ENCODE measurements at regions not wholly inside any gene's neighbourhood (a gene's known extent, or its start where the extent isn't known, plus 50 kb on each side); places are given as distances from the start of the nearest gene placed in this dataset.

- Histone ChIP-seq H3K27me3 (ENCODE audit: insufficient read depth) (no peaks in the 10 kb centered on the region), H3K4me1 (ENCODE audit: control insufficient read depth in 1 of 2, insufficient read depth in 2 of 2, low read depth in 1 of 2, low read length in 1 of 2) (no peaks in the 10 kb centered on the region; a peak in 1 of 4 replicates), H3K4me2 (no peak overlapping the region), H3K9ac (no peak overlapping the region), H4K20me1 (ENCODE audit: insufficient read depth) (no peaks in the 10 kb centered on the region), H3K4me3 (ENCODE audit: low read depth in 2 of 2, low read length in 1 of 2) (no peak overlapping the region), H3K9me3 (no peaks in the 10 kb centered on the region), H2AFZ (ENCODE audit: low read depth) (no peak overlapping the region), H3K9me2 (no peaks in the 10 kb centered on the region; the same call in 1 of the 2 replicates), H3K36me3 (replicated peaks in 1 of 2; ENCODE audit: control insufficient read depth in 1 of 2, insufficient read depth in 2 of 2, low read length in 1 of 2) (no peaks in the 10 kb centered on the region), H3K79me2 (ENCODE audit: insufficient read depth) (no peaks in the 10 kb centered on the region), H3K27ac (ENCODE audit: low read depth in 2 of 2, low read length in 1 of 2) (no peak overlapping the region), H3F3A (replicated peaks; ENCODE audit: insufficient read depth) (no peaks in the 10 kb centered on the region)
- ChIA-PET CTCF (interaction anchor here (1.2 kb wide), 1 partner anchor 12 kb away, joined by 4 read pairs; no protein-coding TSS in a partner anchor), POLR2A (no interaction called here)
- WGBS (ENCODE audit: low lambda C conversion rate): 71% methylated on average over 6 of the region's 6 CpGs
- no peak for DNase-seq
- no peak for TF ChIP-seq ELF1 (IDR thresholded peaks at IDR 0.05)
- TF ChIP-seq FOSL2 (IDR thresholded peaks at IDR 0.05; ENCODE audit: borderline replicate concordance, low read depth): no peak
- no peak for TF ChIP-seq RCOR1 (IDR thresholded peaks at IDR 0.05; ENCODE audit: low read length)
- no peak for TF ChIP-seq RXRA (IDR thresholded peaks at IDR 0.05; ENCODE audit: borderline replicate concordance, low read depth)
- TF ChIP-seq ZBTB33 (IDR thresholded peaks at IDR 0.05; ENCODE audit: borderline replicate concordance, low read depth): no peak
- no peak for TF ChIP-seq SIN3A (IDR thresholded peaks at IDR 0.05; ENCODE audit: borderline replicate concordance, low read depth, low read length)
- no peak for TF ChIP-seq TEAD4 (IDR thresholded peaks at IDR 0.05; ENCODE audit: borderline replicate concordance, insufficient read depth)
Observed at GRCh38 chr15:81492969-81493645, 119.1 kb upstream of the TMC3 start.

DNA sequence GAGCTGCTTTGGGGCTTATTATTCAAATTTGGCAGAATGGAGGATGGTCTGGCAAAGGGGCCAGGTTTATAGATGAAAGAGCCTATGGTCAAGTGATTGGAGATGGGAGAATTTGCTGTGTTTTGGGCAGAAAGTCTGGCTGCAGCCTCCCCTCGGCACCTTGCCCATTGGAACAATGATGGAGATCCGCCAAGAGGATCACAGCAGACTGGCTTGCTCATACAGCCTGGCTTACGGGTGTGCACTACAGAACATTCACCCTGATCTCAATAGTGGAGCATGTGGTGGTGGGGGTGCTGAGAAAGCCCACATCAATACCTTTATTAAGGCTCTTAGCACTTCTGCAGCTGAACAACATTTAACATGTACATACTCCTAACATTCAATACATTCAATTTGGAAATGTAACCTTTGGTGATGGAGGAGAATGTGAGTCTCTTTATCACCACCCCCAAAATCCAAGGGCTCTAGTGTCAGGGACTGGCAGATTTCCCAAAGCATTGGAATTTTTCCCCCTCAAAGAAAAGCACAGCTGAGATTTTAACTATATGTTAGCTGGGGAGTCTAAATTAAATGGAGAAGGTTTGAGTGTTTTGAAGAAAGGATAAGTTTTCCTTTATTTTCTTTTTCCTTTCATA, 118.4 kb upstream of the TMC3 start:
- Histone ChIP-seq H3K27me3 (ENCODE audit: insufficient read depth) (no peaks in the 10 kb centered on the region), H3K9me3 (no peaks in the 10 kb centered on the region), H3K9me2 (no peaks in the 10 kb centered on the region; the same call in 1 of the 2 replicates), H4K20me1 (ENCODE audit: insufficient read depth) (no peaks in the 10 kb centered on the region), H3K4me1 (ENCODE audit: control insufficient read depth in 1 of 2, insufficient read depth in 2 of 2, low read depth in 1 of 2, low read length in 1 of 2) (no peaks in the 10 kb centered on the region; a peak in 1 of 4 replicates), H3K9ac (no peak overlapping the region), H3F3A (replicated peaks; ENCODE audit: insufficient read depth) (no peaks in the 10 kb centered on the region), H3K36me3 (replicated peaks in 1 of 2; ENCODE audit: control insufficient read depth in 1 of 2, insufficient read depth in 2 of 2, low read length in 1 of 2) (no peaks in the 10 kb centered on the region), H3K27ac (ENCODE audit: low read depth in 2 of 2, low read length in 1 of 2) (no peak overlapping the region), H2AFZ (ENCODE audit: low read depth) (no peak overlapping the region), H3K4me2 (no peak overlapping the region), H3K4me3 (ENCODE audit: low read depth in 2 of 2, low read length in 1 of 2) (no peak overlapping the region), H3K79me2 (ENCODE audit: insufficient read depth) (no peaks in the 10 kb centered on the region)
- CTCF ChIA-PET: interaction anchor here (0.6 to 1.6 kb wide), 3 partner anchors 9 to 447 kb away, joined by 3 to 5 read pairs (median 4); no protein-coding TSS in a partner anchor
- 54% methylated on average over 3 of the region's 3 CpGs for whole genome bisulfite sequencing (ENCODE audit: low lambda C conversion rate)
- POLR2A ChIA-PET: no interaction called here
- no peak for DNase-seq
- TF ChIP-seq, protein P1, sequence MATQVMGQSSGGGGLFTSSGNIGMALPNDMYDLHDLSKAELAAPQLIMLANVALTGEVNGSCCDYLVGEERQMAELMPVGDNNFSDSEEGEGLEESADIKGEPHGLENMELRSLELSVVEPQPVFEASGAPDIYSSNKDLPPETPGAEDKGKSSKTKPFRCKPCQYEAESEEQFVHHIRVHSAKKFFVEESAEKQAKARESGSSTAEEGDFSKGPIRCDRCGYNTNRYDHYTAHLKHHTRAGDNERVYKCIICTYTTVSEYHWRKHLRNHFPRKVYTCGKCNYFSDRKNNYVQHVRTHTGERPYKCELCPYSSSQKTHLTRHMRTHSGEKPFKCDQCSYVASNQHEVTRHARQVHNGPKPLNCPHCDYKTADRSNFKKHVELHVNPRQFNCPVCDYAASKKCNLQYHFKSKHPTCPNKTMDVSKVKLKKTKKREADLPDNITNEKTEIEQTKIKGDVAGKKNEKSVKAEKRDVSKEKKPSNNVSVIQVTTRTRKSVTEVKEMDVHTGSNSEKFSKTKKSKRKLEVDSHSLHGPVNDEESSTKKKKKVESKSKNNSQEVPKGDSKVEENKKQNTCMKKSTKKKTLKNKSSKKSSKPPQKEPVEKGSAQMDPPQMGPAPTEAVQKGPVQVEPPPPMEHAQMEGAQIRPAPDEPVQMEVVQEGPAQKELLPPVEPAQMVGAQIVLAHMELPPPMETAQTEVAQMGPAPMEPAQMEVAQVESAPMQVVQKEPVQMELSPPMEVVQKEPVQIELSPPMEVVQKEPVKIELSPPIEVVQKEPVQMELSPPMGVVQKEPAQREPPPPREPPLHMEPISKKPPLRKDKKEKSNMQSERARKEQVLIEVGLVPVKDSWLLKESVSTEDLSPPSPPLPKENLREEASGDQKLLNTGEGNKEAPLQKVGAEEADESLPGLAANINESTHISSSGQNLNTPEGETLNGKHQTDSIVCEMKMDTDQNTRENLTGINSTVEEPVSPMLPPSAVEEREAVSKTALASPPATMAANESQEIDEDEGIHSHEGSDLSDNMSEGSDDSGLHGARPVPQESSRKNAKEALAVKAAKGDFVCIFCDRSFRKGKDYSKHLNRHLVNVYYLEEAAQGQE (IDR thresholded peaks at IDR 0.05; ENCODE audit: low read depth, low read length): no peak
- no peak for TF ChIP-seq TEAD4 (IDR thresholded peaks at IDR 0.05; ENCODE audit: borderline replicate concordance, insufficient read depth)
- TF ChIP-seq ELF1 (IDR thresholded peaks at IDR 0.05): no peak
- no peak for TF ChIP-seq GABPA (IDR thresholded peaks at IDR 0.05; ENCODE audit: low read depth)
- no peak for TF ChIP-seq TCF12 (IDR thresholded peaks at IDR 0.05)
- no peak for TF ChIP-seq JUND (IDR thresholded peaks at IDR 0.05)
- no peak for TF ChIP-seq POLR2AphosphoS5 (IDR thresholded peaks at IDR 0.05; ENCODE audit: low read depth, low read length)
- TF ChIP-seq USF2 (IDR thresholded peaks at IDR 0.05; ENCODE audit: borderline replicate concordance, low read depth, low read length): no peak
- no peak for TF ChIP-seq EP300 (IDR thresholded peaks at IDR 0.05; ENCODE audit: borderline replicate concordance in 1 of 2, low read depth in 1 of 2, low read length in 1 of 2)
- no peak for TF ChIP-seq CHD2 (IDR thresholded peaks at IDR 0.05; ENCODE audit: low read length, partially characterized antibody)
- no peak for TF ChIP-seq SIN3A (IDR thresholded peaks at IDR 0.05; ENCODE audit: borderline replicate concordance, low read depth, low read length)
- no peak for TF ChIP-seq MAX (IDR thresholded peaks at IDR 0.05; ENCODE audit: low read depth)
- TF ChIP-seq MXI1 (IDR thresholded peaks at IDR 0.05; ENCODE audit: low read depth, low read length): no peak
- TF ChIP-seq RAD21 (IDR thresholded peaks at IDR 0.05; ENCODE audit: low read length): no peak
- no peak for TF ChIP-seq RCOR1 (IDR thresholded peaks at IDR 0.05; ENCODE audit: low read length)
- no peak for TF ChIP-seq FOXM1 (IDR thresholded peaks at IDR 0.05; ENCODE audit: low read depth)
- TF ChIP-seq GATA2 (CRISPR knock-in tag; IDR thresholded peaks at IDR 0.05): no peak
- no peak for TF ChIP-seq SMC3 (IDR thresholded peaks at IDR 0.05; ENCODE audit: low read depth, low read length)
